Thyroid gland (tissue), 4 donors: ENCODE measurements at regions not wholly inside any gene's neighbourhood (a gene's known extent, or its start where the extent isn't known, plus 50 kb on each side); places are given as distances from the start of the nearest gene placed in this dataset.
A peak's percentile ranks its signal among the peaks of the same experiment; 100 is the strongest.

Experiments
- DNase-seq, 2 donors: peaks; one replicate each; pipeline ENCODE4 v3.0.0-alpha.2; 2019
- H3K27ac ChIP-seq, 3 donors: fragments of 200-600 bp; sonication (generic); 1 replicate in 2 of 3; 2 replicates in 1 of 3; pipeline ENCODE4 v1.5.1; 2016 to 2019; ENCODE audit warnings: mild to moderate bottlenecking in 1 of 3, moderate library complexity in 1 of 3
- H3K27me3 ChIP-seq: fragments of 200-600 bp; sonication (generic); one replicate; pipeline ENCODE4 v1.5.1; 2019
- H3K36me3 ChIP-seq, 2 donors: fragments of 200-600 bp; sonication (generic); one replicate each; pipeline ENCODE4 v1.5.1; 2016 to 2019
- H3K4me1 ChIP-seq, 2 donors: fragments of 200-600 bp; sonication (generic); one replicate each; pipeline ENCODE4 v1.5.1; 2017 to 2019
- H3K4me3 ChIP-seq, 3 donors: fragments of 200-600 bp; sonication (generic); replicated peaks in 1 of 3; 1 replicate in 2 of 3; 2 replicates in 1 of 3; pipeline ENCODE4 v1.5.1; 2016; ENCODE audit warnings: mild to moderate bottlenecking in 1 of 3
- H3K9me3 ChIP-seq: fragments of 200-600 bp; sonication (generic); one replicate; pipeline ENCODE4 v1.5.1; 2017
- POLR2A ChIP-seq, 2 donors: fragments of 450-650 bp; IDR thresholded peaks; one replicate each; pipeline ENCODE4 v1.6.1; 2017; ENCODE audit warnings: antibody characterized with exemption in 2 of 2, mild to moderate bottlenecking in 2 of 2, moderate library complexity in 1 of 2
- WGBS, 2 donors: methylation state at CpG; one replicate each; pipeline ENCODE4 v1.1.5; 2017; 5-methylcytosine and 5-hydroxymethylcytosine counted together
- intact Hi-C: fragments of 100-400 bp; cut with DNase I; formaldehyde crosslinking; loops from one replicate; pipeline ENCODE4 v1.15.1; 2023
- TF ChIP-seq, protein P1 (sequence below), 6 experiments: fragments of 200-600 bp in 3 of 6; fragments of 450-650 bp in 3 of 6; sonication (generic) in 3 of 6; IDR thresholded peaks; one replicate each; pipeline ENCODE4 v1.5.1; 2016 to 2019; ENCODE audit warnings: antibody characterized with exemption in 6 of 6, mild to moderate bottlenecking in 2 of 6, inconsistent platforms in 1 of 6, moderate library complexity in 1 of 6

DNA sequence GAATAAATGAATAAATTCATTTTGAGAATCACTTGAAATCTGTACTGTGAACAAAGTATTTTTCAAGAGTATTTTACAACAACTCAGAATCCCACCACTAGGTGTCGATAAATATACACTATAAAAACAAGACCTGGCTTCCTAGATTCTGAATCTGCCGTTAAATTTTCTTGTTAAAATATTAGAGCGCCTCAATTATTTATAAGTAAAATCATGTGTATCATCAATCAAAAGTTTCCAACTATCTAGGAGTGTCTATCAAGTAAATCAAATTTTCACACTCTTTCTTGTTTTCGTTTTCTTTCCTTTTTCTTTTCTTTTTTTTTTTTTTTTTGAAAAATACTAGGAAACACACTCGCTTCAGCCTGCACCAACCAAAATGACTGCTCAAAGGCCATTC lies 179.2 kb upstream of the DCN start:
- Histone ChIP-seq H3K36me3 (no peaks in the 10 kb centered on the region), H3K27me3 (no peaks in the 10 kb centered on the region), H3K27ac (no peak overlapping the region), H3K9me3 (no peaks in the 10 kb centered on the region), H3K4me1 (no peaks in the 10 kb centered on the region), H3K4me3 (no peak overlapping the region)
- 40 to 43% methylated on average over 5 of the region's 5 CpGs for WGBS, 2 donors
- TF ChIP-seq, protein P1, sequence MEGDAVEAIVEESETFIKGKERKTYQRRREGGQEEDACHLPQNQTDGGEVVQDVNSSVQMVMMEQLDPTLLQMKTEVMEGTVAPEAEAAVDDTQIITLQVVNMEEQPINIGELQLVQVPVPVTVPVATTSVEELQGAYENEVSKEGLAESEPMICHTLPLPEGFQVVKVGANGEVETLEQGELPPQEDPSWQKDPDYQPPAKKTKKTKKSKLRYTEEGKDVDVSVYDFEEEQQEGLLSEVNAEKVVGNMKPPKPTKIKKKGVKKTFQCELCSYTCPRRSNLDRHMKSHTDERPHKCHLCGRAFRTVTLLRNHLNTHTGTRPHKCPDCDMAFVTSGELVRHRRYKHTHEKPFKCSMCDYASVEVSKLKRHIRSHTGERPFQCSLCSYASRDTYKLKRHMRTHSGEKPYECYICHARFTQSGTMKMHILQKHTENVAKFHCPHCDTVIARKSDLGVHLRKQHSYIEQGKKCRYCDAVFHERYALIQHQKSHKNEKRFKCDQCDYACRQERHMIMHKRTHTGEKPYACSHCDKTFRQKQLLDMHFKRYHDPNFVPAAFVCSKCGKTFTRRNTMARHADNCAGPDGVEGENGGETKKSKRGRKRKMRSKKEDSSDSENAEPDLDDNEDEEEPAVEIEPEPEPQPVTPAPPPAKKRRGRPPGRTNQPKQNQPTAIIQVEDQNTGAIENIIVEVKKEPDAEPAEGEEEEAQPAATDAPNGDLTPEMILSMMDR (IDR thresholded peaks at IDR 0.05), result peak; percentile 39 to 70 (median 64)
- no peak for TF ChIP-seq POLR2A (IDR thresholded peaks at IDR 0.05)
- intact Hi-C loops, result loop anchor here (10.0 kb wide), 1 partner anchor 1213 kb away; no protein-coding TSS in a partner anchor
- no peak for DNase-seq

DNA sequence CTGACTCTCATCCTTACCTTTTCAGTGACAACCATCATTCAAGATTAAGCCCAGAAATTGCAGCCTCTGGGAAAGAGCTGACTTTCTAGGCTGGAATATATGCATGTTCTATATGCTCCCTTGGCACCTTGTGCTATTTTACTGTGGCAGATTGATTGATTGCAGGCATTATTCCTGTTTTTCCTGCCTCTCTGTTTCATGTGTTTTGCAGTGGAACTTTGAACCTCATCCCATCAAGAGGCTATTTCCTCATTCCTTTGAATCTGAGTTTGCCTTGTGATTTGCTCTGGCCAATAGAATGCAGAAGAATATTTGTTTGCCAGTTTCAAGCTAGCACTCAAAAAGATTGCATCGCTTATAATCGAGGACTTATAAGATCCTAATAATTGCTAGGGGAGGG lies 174.8 kb upstream of the DCN start:
- TF ChIP-seq POLR2A (IDR thresholded peaks at IDR 0.05), result no peak
- TF ChIP-seq, protein P1 (IDR thresholded peaks at IDR 0.05), result no peak
- H3K4me1 ChIP-seq, result no peaks in the 10 kb centered on the region
- H3K9me3 ChIP-seq, result no peaks in the 10 kb centered on the region
- H3K27me3 ChIP-seq, result no peaks in the 10 kb centered on the region
- intact Hi-C loops, result loop anchor here (10.0 kb wide), 1 partner anchor 183 kb away; no protein-coding TSS in a partner anchor
- no peak overlapping the region for H3K27ac ChIP-seq
- no peaks in the 10 kb centered on the region for H3K36me3 ChIP-seq
- 80 to 83% methylated on average over 2 of the region's 2 CpGs for WGBS, 2 donors
- no peak for DNase-seq
- no peak overlapping the region for H3K4me3 ChIP-seq

DNA sequence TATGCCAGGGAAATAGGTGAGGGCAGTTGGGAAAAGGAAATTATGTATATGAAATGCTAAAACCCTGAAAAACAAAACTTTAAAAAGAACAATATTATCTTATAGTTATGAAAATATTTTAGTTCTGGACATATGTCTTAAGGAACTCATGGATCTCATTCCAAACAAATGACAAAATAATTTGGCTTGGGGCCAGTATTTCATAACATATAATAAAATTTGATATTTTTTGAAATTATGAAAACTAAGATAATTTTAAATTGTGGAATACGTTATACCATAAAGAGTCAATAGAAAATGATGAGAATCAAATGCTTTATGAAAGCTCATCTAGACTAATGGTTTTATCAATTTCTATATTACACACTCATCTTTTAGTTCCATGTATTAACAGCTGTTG lies 173.8 kb upstream of the DCN start:
- WGBS, 2 donors, result 89 to 92% methylated on average over 1 of the region's 1 CpG
- no peaks in the 10 kb centered on the region for H3K27me3 ChIP-seq
- no peak for DNase-seq
- no peaks in the 10 kb centered on the region for H3K36me3 ChIP-seq
- no peak overlapping the region for H3K27ac ChIP-seq
- intact Hi-C loops, result loop anchor here (10.0 kb wide), 1 partner anchor 182 kb away; no protein-coding TSS in a partner anchor
- no peaks in the 10 kb centered on the region for H3K9me3 ChIP-seq
- no peaks in the 10 kb centered on the region for H3K4me1 ChIP-seq
- TF ChIP-seq POLR2A (IDR thresholded peaks at IDR 0.05), result no peak
- TF ChIP-seq, protein P1 (IDR thresholded peaks at IDR 0.05), result no peak
- no peak overlapping the region for H3K4me3 ChIP-seq

DNA sequence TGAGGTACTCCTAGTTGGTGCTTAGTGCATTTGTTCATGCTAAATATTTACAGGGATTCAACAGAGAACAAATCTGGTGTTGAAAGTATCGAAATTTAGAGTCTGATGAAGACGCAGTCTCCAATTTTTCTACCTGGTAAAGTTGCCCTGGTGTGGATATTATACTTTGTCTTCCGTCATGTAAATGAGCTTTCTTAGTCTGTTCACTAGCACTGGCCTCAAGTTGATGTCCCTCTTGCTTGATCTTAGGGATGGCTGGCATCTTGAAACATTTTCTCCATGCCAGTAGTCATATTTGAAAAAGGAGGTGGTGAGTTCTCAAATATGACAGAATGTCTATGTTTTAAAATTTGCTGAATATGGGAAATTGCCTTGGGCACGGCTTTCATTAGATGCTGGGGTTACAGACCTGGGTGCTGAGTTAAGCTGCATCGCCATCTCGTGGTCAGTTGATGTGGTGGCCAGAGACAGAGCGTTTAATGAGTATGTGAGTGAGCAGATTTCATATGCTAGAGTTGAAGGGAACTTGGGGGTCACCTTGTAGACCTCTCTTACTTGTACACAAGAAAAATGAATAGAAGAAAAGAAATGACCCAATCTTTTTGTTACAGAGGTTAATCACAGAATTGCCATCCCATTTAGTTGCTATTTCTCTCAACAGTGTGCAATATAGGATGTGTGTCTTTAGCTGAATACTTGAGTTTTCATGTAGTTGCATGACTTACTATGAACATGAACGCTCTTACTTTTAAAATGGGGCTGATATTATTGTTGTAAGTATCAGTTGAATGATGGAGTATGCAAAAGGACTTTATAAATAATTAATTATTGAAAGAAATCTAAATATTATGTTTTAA lies 172.8 kb upstream of the DCN start:
- intact Hi-C loops, result loop anchor here (10.0 kb wide), 1 partner anchor 181 kb away; no protein-coding TSS in a partner anchor
- no peak overlapping the region for H3K27ac ChIP-seq

More for the DNA sequence above, 172.8 kb upstream of the DCN start:
- TF ChIP-seq, protein P1 (IDR thresholded peaks at IDR 0.05), result peak; percentile 54 to 90 (median 78)
- no peak for TF ChIP-seq POLR2A (IDR thresholded peaks at IDR 0.05)
- no peaks in the 10 kb centered on the region for H3K9me3 ChIP-seq
- H3K4me1 ChIP-seq, result no peaks in the 10 kb centered on the region
- no peaks in the 10 kb centered on the region for H3K36me3 ChIP-seq
- H3K27me3 ChIP-seq, result no peaks in the 10 kb centered on the region
- H3K4me3 ChIP-seq, result no peak overlapping the region
- WGBS, 2 donors, result 27 to 29% methylated on average over 8 of the region's 8 CpGs
- peak; percentile 71 to 74 for DNase-seq
